PFSK-1 (cell line): ENCODE measurements at regions not wholly inside any gene's neighbourhood (a gene's known extent, or its start where the extent isn't known, plus 50 kb on each side); places are given as distances from the start of the nearest gene placed in this dataset.

Experiments used
- POLR2AphosphoS5 ChIP-seq: IDR thresholded peaks from 2 replicates; pipeline ENCODE4 v1.6.1; 2012; ENCODE audit warnings: low read depth, mild to moderate bottlenecking, control low read depth, low read length, moderate library complexity
- REST ChIP-seq, 2 experiments: IDR thresholded peaks; 2 replicates each; pipeline versions ENCODE4 v1.6.1 to v1.8.0; 2011 to 2012; ENCODE audit warnings: low read depth in 2 of 2, low read length in 2 of 2, control low read depth in 1 of 2, inconsistent platforms in 1 of 2, mild to moderate bottlenecking in 1 of 2, moderate library complexity in 1 of 2; ENCODE audit not compliant: insufficient read depth in 1 of 2
- SIN3A ChIP-seq: IDR thresholded peaks from 2 replicates; pipeline ENCODE4 v1.6.1; 2012; ENCODE audit warnings: mild to moderate bottlenecking, low read length, moderate library complexity, borderline replicate concordance; ENCODE audit not compliant: insufficient read depth
- TAF1 ChIP-seq: IDR thresholded peaks from 2 replicates; pipeline ENCODE4 v1.6.1; 2012; ENCODE audit warnings: low read length, control low read depth, borderline replicate concordance; ENCODE audit not compliant: insufficient read depth

GRCh38 chr6:3530515-3530914 lies 73.7 kb upstream of the SLC22A23 start:
- TF ChIP-seq POLR2AphosphoS5 (no peak), REST (IDR thresholded peaks at IDR 0.05; ENCODE audit: insufficient read depth in 1 of 2, low read depth in 2 of 2, low read length in 2 of 2) (no peak), SIN3A (no peak), TAF1 (no peak)
